GM12878 (cell line): ENCODE measurements at regions not wholly inside any gene's neighbourhood (a gene's known extent, or its start where the extent isn't known, plus 50 kb on each side); places are given as distances from the start of the nearest gene placed in this dataset.

ENCODE experiments used
- ATAC-seq: fragments of 200-7000 bp; cut with Tn5 transposase; 3 replicates; pipeline ENCODE4 v1.9.1; 2020; ENCODE audit warnings: mild to moderate bottlenecking, moderate library complexity
- BruUV-seq: library from RNA; stranded (reverse); fragments of 400-500 nt; replicated peaks from 2 replicates; lab custom pipeline; 2021; lab: Mats Ljungman, UMichigan
- CTCF ChIA-PET: fragments of 300-600 bp; sonication (Branson Sonifier 250); formaldehyde crosslinking; extraction: SDS; loops from one replicate; lab custom pipeline; 2021; ENCODE audit warnings: inconsistent platforms; lab: Yijun Ruan, JAX
- POLR2A ChIA-PET: fragments of 350-600 bp; formaldehyde crosslinking; extraction: SDS; loops from one replicate; lab custom pipeline; 2021; ENCODE audit warnings: inconsistent platforms; lab: Charles Lee
- RAD21 ChIA-PET: fragments of 300-600 bp; sonication (Branson Sonifier 250); formaldehyde crosslinking; loops from one replicate; lab custom pipeline; 2023; ENCODE audit warnings: antibody characterized with exemption; ENCODE audit not compliant: unreplicated experiment; lab: Charles Lee
- SMC1A ChIA-PET: fragments of 300-600 bp; sonication (Branson Sonifier 250); formaldehyde crosslinking; loops from one replicate; lab custom pipeline; 2023; ENCODE audit not compliant: unreplicated experiment, uncharacterized antibody; lab: Charles Lee
- DNase-seq: peaks from one replicate; pipeline ENCODE4 v3.0.0-alpha.2; 2011; ENCODE audit warnings: low read depth, low spot score
- FAIRE-seq: peaks from 3 replicates; lab custom pipeline; 2011; peaks lifted over from hg19 to GRCh38; lab: Jason Lieb, UNC
- H2AFZ ChIP-seq: 2 replicates; pipeline ENCODE4 v1.6.0; 2011; ENCODE audit warnings: low read depth, low read length, control low read depth; ENCODE audit not compliant: control insufficient read depth
- H3K27ac ChIP-seq: 2 replicates; pipeline ENCODE4 v1.5.1; 2011; ENCODE audit warnings: control low read depth; ENCODE audit not compliant: control insufficient read depth, insufficient read depth
- H3K27me3 ChIP-seq, 2 experiments: replicated peaks in 1 of 2; 2 replicates each; pipeline versions ENCODE4 v1.6.0 to v1.6.1; 2011; ENCODE audit warnings: low read length in 1 of 2; ENCODE audit not compliant: control insufficient read depth in 2 of 2, insufficient read depth in 2 of 2
- H3K36me3 ChIP-seq, 2 experiments: 2 replicates each; pipeline ENCODE4 v1.5.1; 2011; ENCODE audit warnings: low read length in 1 of 2; ENCODE audit not compliant: control insufficient read depth in 2 of 2, insufficient read depth in 2 of 2
- H3K4me1 ChIP-seq: 2 replicates; pipeline ENCODE4 v1.6.1; 2011; ENCODE audit warnings: mild to moderate bottlenecking, low read length, moderate library complexity, mixed read lengths; ENCODE audit not compliant: control insufficient read depth, insufficient read depth
- H3K4me2 ChIP-seq: 2 replicates; pipeline ENCODE4 v1.6.0; 2011; ENCODE audit warnings: control low read depth; ENCODE audit not compliant: control insufficient read depth, insufficient read depth
- H3K4me3 ChIP-seq: fragments of 200-600 bp; sonication (generic); 2 replicates; pipeline ENCODE4 v1.5.1; 2016
- H3K79me2 ChIP-seq: 2 replicates; pipeline ENCODE4 v1.6.0; 2011; ENCODE audit warnings: low read length; ENCODE audit not compliant: control insufficient read depth, insufficient read depth
- H3K9ac ChIP-seq: 2 replicates; pipeline ENCODE4 v1.8.0; 2011; ENCODE audit warnings: low read length, control low read depth, mixed read lengths; ENCODE audit not compliant: control insufficient read depth, insufficient read depth
- H3K9me3 ChIP-seq: replicated peaks from 3 replicates; pipeline ENCODE4 v1.5.1; 2011; ENCODE audit warnings: mild to moderate bottlenecking, low read length; ENCODE audit not compliant: control insufficient read depth, insufficient read depth
- H4K20me1 ChIP-seq: 2 replicates; pipeline ENCODE4 v1.6.0; 2011; ENCODE audit not compliant: control insufficient read depth, insufficient read depth
- CREB1 ChIP-seq: IDR thresholded peaks from 2 replicates; pipeline ENCODE4 v1.6.1; 2012; ENCODE audit warnings: low read depth, mild to moderate bottlenecking, inconsistent platforms
- JUND ChIP-seq: IDR thresholded peaks from 2 replicates; pipeline ENCODE4 v1.6.1; 2012; ENCODE audit warnings: low read depth, mild to moderate bottlenecking, low read length, improper control_type of control experiment, moderate library complexity
- KAT2A ChIP-seq: conservative IDR thresholded peaks from 2 replicates; pipeline ENCODE4 v1.6.1; 2011; ENCODE audit warnings: low read depth, low read length; ENCODE audit not compliant: control insufficient read depth
- NFYA ChIP-seq: IDR thresholded peaks from 2 replicates; pipeline ENCODE4 v1.6.1; 2011; ENCODE audit warnings: low read depth, mild to moderate bottlenecking, low read length, improper control_type of control experiment, borderline replicate concordance
- NR2F1 ChIP-seq: fragments of 450-650 bp; conservative IDR thresholded peaks from 2 replicates; pipeline ENCODE4 v1.6.1; 2017; ENCODE audit warnings: mild to moderate bottlenecking
- POLR2AphosphoS5 ChIP-seq: IDR thresholded peaks from 2 replicates; pipeline ENCODE4 v1.6.1; 2011; ENCODE audit warnings: mild to moderate bottlenecking, low read length, inconsistent platforms
- SREBF1 ChIP-seq: IDR thresholded peaks from 2 replicates; pipeline ENCODE4 v1.6.1; 2012; ENCODE audit warnings: mild to moderate bottlenecking, low read length
- SUZ12 ChIP-seq: fragments of 200-600 bp; sonication (generic); IDR thresholded peaks from one replicate; pipeline ENCODE4 v1.6.1; 2018; ENCODE audit warnings: antibody characterized with exemption, mild to moderate bottlenecking; ENCODE audit not compliant: unreplicated experiment
- ZBED1 ChIP-seq: IDR thresholded peaks from 2 replicates; pipeline ENCODE4 v1.6.1; 2016; ENCODE audit warnings: borderline replicate concordance
- WGBS: methylation state at CpG from one replicate; pipeline ENCODE4 v1.1.6; 2016; ENCODE audit warnings: low lambda C conversion rate; ENCODE audit not compliant: insufficient replicate concordance, insufficient coverage; ENCODE audit errors: missing lambda C conversion rate; 5-methylcytosine and 5-hydroxymethylcytosine counted together
- in situ Hi-C: fragments of 300-500 bp; cut with MboI; formaldehyde crosslinking; loops from 9 replicates; pipeline ENCODE4 v1.14.3; 2018; ENCODE audit warnings: mixed read lengths
- intact Hi-C: fragments of 100-400 bp; cut with micrococcal nuclease; formaldehyde crosslinking; loops from one replicate; pipeline ENCODE4 v1.14.2; 2022; ENCODE audit not compliant: unreplicated experiment
- TF ChIP-seq, protein P1 (sequence below), 3 experiments: IDR thresholded peaks in 2 of 3; conservative IDR thresholded peaks in 1 of 3; 2 replicates each; pipeline ENCODE4 v1.5.1; 2011; ENCODE audit warnings: low read depth in 3 of 3, low read length in 3 of 3, mild to moderate bottlenecking in 3 of 3, control low read depth in 2 of 3, moderate library complexity in 2 of 3, inconsistent platforms in 1 of 3, mixed read lengths in 1 of 3; ENCODE audit not compliant: control insufficient read depth in 2 of 3, insufficient read depth in 1 of 3; ENCODE audit errors: extremely low read depth in 1 of 3
- TF ChIP-seq, protein P2 (sequence below): fragments of 450-650 bp; formaldehyde crosslinking; IDR thresholded peaks from 2 replicates; pipeline ENCODE4 v1.5.0; 2022; ENCODE audit warnings: mild to moderate bottlenecking, missing genetic modification characterization
- TF ChIP-seq, protein P3 (sequence below): fragments of 450-650 bp; IDR thresholded peaks from 2 replicates; pipeline ENCODE4 v1.6.1; 2016; ENCODE audit warnings: mild to moderate bottlenecking
- TF ChIP-seq, protein P4 (sequence below): fragments of 450-650 bp; IDR thresholded peaks from 2 replicates; pipeline ENCODE4 v1.6.1; 2017; ENCODE audit warnings: mild to moderate bottlenecking

DNA sequence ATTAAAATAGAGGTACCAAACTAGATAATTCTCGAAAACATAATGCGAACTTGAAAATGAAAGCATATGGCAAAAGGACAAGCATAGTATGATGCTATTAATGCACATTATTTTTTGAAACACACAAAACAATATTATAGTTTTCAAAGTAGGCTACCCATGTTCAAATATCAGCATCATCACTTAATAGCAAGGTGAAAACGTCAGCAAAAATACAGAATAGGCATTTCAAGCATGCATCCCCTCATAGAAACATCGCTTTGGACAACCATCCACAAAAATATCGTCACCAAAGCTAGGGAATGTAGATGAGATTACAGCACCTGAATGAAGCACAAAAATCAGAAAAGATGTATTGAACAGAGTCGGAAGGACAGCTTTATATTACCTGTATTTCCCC, 814.5 kb upstream of the LRRC4C start:
- no peak for TF ChIP-seq ZBED1
- TF ChIP-seq NR2F1, result no peak
- no peak for TF ChIP-seq KAT2A
- TF ChIP-seq POLR2AphosphoS5, result no peak
- TF ChIP-seq CREB1, result no peak
- no peak for TF ChIP-seq NFYA
- no peak for TF ChIP-seq JUND
- TF ChIP-seq, protein P1, sequence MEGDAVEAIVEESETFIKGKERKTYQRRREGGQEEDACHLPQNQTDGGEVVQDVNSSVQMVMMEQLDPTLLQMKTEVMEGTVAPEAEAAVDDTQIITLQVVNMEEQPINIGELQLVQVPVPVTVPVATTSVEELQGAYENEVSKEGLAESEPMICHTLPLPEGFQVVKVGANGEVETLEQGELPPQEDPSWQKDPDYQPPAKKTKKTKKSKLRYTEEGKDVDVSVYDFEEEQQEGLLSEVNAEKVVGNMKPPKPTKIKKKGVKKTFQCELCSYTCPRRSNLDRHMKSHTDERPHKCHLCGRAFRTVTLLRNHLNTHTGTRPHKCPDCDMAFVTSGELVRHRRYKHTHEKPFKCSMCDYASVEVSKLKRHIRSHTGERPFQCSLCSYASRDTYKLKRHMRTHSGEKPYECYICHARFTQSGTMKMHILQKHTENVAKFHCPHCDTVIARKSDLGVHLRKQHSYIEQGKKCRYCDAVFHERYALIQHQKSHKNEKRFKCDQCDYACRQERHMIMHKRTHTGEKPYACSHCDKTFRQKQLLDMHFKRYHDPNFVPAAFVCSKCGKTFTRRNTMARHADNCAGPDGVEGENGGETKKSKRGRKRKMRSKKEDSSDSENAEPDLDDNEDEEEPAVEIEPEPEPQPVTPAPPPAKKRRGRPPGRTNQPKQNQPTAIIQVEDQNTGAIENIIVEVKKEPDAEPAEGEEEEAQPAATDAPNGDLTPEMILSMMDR (IDR thresholded peaks at IDR 0.05 in 2 of 3, conservative IDR thresholded peaks at IDR 0.05 in 1 of 3; ENCODE audit: control insufficient read depth in 2 of 3, extremely low read depth in 1 of 3, insufficient read depth in 1 of 3, low read depth in 3 of 3, low read length in 3 of 3), result no peak
- TF ChIP-seq SREBF1, result no peak
- TF ChIP-seq SUZ12, result no peak
- TF ChIP-seq, protein P2, sequence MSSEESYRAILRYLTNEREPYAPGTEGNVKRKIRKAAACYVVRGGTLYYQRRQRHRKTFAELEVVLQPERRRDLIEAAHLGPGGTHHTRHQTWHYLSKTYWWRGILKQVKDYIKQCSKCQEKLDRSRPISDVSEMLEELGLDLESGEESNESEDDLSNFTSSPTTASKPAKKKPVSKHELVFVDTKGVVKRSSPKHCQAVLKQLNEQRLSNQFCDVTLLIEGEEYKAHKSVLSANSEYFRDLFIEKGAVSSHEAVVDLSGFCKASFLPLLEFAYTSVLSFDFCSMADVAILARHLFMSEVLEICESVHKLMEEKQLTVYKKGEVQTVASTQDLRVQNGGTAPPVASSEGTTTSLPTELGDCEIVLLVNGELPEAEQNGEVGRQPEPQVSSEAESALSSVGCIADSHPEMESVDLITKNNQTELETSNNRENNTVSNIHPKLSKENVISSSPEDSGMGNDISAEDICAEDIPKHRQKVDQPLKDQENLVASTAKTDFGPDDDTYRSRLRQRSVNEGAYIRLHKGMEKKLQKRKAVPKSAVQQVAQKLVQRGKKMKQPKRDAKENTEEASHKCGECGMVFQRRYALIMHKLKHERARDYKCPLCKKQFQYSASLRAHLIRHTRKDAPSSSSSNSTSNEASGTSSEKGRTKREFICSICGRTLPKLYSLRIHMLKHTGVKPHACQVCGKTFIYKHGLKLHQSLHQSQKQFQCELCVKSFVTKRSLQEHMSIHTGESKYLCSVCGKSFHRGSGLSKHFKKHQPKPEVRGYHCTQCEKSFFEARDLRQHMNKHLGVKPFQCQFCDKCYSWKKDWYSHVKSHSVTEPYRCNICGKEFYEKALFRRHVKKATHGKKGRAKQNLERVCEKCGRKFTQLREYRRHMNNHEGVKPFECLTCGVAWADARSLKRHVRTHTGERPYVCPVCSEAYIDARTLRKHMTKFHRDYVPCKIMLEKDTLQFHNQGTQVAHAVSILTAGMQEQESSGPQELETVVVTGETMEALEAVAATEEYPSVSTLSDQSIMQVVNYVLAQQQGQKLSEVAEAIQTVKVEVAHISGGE (CRISPR knock-in tag), result no peak
- TF ChIP-seq, protein P3, sequence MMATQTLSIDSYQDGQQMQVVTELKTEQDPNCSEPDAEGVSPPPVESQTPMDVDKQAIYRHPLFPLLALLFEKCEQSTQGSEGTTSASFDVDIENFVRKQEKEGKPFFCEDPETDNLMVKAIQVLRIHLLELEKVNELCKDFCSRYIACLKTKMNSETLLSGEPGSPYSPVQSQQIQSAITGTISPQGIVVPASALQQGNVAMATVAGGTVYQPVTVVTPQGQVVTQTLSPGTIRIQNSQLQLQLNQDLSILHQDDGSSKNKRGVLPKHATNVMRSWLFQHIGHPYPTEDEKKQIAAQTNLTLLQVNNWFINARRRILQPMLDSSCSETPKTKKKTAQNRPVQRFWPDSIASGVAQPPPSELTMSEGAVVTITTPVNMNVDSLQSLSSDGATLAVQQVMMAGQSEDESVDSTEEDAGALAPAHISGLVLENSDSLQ, result no peak
- TF ChIP-seq, protein P4, sequence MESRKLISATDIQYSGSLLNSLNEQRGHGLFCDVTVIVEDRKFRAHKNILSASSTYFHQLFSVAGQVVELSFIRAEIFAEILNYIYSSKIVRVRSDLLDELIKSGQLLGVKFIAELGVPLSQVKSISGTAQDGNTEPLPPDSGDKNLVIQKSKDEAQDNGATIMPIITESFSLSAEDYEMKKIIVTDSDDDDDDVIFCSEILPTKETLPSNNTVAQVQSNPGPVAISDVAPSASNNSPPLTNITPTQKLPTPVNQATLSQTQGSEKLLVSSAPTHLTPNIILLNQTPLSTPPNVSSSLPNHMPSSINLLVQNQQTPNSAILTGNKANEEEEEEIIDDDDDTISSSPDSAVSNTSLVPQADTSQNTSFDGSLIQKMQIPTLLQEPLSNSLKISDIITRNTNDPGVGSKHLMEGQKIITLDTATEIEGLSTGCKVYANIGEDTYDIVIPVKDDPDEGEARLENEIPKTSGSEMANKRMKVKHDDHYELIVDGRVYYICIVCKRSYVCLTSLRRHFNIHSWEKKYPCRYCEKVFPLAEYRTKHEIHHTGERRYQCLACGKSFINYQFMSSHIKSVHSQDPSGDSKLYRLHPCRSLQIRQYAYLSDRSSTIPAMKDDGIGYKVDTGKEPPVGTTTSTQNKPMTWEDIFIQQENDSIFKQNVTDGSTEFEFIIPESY, result no peak
- H3K4me3 ChIP-seq, result no peak overlapping the region
- no peak overlapping the region for H3K4me2 ChIP-seq
- no peak for ATAC-seq
- no peaks in the 10 kb centered on the region for H3K79me2 ChIP-seq
- no peaks in the 10 kb centered on the region for H4K20me1 ChIP-seq
- in situ Hi-C loops (no loop called here), intact Hi-C loops (no loop called here)
- ChIA-PET RAD21 (no interaction called here), CTCF (no interaction called here), SMC1A (no interaction called here), POLR2A (no interaction called here)
- no peak for DNase-seq
- no peaks in the 10 kb centered on the region for H3K27me3 ChIP-seq
- no peaks in the 10 kb centered on the region for H3K36me3 ChIP-seq
- BruUV-seq, result no TSS peak
- no peaks in the 10 kb centered on the region; the same call in 2 of the 3 replicates for H3K9me3 ChIP-seq
- no peak overlapping the region for H2AFZ ChIP-seq
- WGBS, result 38% methylated on average over 6 of the region's 6 CpGs
- no peak for FAIRE-seq
- no peak overlapping the region for H3K27ac ChIP-seq
- H3K4me1 ChIP-seq, result no peaks in the 10 kb centered on the region
- no peak overlapping the region for H3K9ac ChIP-seq
